ENCODE measurements at regions not wholly inside any gene's neighbourhood (a gene's known extent, or its start where the extent isn't known, plus 50 kb on each side); places are given as distances from the start of the nearest gene placed in this dataset.

DNA sequence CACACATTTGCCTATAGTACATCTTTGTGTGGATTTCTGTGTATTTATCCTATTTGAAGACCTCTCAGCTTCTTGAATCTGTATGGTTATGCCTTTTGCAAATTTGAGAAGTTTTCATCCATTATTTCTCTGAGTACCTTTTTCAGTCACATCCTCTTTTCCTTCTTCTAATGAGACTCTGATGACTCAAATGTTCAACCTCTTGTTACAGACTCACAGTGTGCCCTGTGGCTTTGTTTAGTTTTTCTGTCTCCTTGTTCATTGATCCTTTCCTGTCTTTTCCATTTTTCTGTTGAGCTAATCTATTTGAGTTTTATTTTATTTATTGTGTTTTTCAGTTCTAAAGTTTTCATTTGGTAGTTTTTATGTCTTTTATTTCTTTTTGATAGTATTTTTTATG is 87.0 kb upstream of the LRP1B start (continued):
- TF ChIP-seq, protein P1, sequence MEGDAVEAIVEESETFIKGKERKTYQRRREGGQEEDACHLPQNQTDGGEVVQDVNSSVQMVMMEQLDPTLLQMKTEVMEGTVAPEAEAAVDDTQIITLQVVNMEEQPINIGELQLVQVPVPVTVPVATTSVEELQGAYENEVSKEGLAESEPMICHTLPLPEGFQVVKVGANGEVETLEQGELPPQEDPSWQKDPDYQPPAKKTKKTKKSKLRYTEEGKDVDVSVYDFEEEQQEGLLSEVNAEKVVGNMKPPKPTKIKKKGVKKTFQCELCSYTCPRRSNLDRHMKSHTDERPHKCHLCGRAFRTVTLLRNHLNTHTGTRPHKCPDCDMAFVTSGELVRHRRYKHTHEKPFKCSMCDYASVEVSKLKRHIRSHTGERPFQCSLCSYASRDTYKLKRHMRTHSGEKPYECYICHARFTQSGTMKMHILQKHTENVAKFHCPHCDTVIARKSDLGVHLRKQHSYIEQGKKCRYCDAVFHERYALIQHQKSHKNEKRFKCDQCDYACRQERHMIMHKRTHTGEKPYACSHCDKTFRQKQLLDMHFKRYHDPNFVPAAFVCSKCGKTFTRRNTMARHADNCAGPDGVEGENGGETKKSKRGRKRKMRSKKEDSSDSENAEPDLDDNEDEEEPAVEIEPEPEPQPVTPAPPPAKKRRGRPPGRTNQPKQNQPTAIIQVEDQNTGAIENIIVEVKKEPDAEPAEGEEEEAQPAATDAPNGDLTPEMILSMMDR (IDR thresholded peaks at IDR 0.05) = no peak
- TF ChIP-seq SIN3A (IDR thresholded peaks at IDR 0.05; ENCODE audit: borderline replicate concordance, low read depth, low read length) (no peak), USF2 (IDR thresholded peaks at IDR 0.05; ENCODE audit: borderline replicate concordance, low read depth, low read length) (no peak), ZBTB33 (IDR thresholded peaks at IDR 0.05; ENCODE audit: borderline replicate concordance, low read depth) (no peak), MXI1 (IDR thresholded peaks at IDR 0.05; ENCODE audit: low read depth, low read length) (no peak), JUND (IDR thresholded peaks at IDR 0.05) (no peak)
- TF ChIP-seq, protein P2, sequence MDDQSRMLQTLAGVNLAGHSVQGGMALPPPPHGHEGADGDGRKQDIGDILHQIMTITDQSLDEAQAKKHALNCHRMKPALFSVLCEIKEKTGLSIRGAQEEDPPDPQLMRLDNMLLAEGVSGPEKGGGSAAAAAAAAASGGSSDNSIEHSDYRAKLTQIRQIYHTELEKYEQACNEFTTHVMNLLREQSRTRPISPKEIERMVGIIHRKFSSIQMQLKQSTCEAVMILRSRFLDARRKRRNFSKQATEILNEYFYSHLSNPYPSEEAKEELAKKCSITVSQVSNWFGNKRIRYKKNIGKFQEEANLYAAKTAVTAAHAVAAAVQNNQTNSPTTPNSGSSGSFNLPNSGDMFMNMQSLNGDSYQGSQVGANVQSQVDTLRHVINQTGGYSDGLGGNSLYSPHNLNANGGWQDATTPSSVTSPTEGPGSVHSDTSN (IDR thresholded peaks at IDR 0.05) = no peak

- WGBS (ENCODE audit: low lambda C conversion rate) = 29% methylated on average over 1 of the region's 1 CpG
- H3K4me3 ChIP-seq (ENCODE audit: low read depth in 2 of 2, low read length in 1 of 2) = no peak overlapping the region
- ChIA-PET CTCF (no interaction called here), POLR2A (no interaction called here)
- H3K9ac ChIP-seq = no peak overlapping the region
- no peaks in the 10 kb centered on the region for H3K79me2 ChIP-seq (ENCODE audit: insufficient read depth)
- H3K4me1 ChIP-seq (ENCODE audit: control insufficient read depth in 1 of 2, insufficient read depth in 2 of 2, low read depth in 1 of 2, low read length in 1 of 2) = no peaks in the 10 kb centered on the region
- no peak overlapping the region for H2AFZ ChIP-seq (ENCODE audit: low read depth)
- no peaks in the 10 kb centered on the region for H3K36me3 ChIP-seq (replicated peaks in 1 of 2; ENCODE audit: control insufficient read depth in 1 of 2, insufficient read depth in 2 of 2, low read length in 1 of 2)
- no peaks in the 10 kb centered on the region for H3F3A ChIP-seq (replicated peaks; ENCODE audit: insufficient read depth)
- no peaks in the 10 kb centered on the region for H3K9me2 ChIP-seq
- no peak overlapping the region for H3K27ac ChIP-seq (ENCODE audit: low read depth in 2 of 2, low read length in 1 of 2)
- no peaks in the 10 kb centered on the region for H3K9me3 ChIP-seq
- no peaks in the 10 kb centered on the region for H4K20me1 ChIP-seq (ENCODE audit: insufficient read depth)
- H3K4me2 ChIP-seq = no peak overlapping the region
- H3K27me3 ChIP-seq (ENCODE audit: insufficient read depth) = no peaks in the 10 kb centered on the region
- no peak for TF ChIP-seq SMC3 (IDR thresholded peaks at IDR 0.05; ENCODE audit: low read depth, low read length)
- no peak for DNase-seq
These were observed 69.2 kb upstream of the LRP1B start for GRCh38 chr2:142200062-142200461.

DNA sequence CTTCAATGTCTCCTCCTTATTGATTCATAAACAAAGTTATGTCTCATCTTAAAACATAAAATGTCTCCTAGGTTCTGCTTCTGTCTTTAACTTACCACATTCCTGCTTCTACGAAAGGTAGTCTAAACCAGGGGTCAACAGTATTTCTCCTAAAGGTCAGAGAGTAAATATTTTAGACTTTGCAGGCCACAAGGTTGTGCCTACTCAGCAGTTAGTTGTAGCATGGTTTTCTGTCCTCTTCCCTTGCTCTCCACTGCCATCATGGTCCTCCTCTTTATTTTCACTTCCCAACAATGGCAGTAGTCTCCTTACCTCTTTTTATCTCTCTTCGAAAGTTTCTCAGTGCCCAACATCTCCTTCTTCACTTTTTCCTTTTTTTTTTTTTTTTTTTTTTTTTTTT is 68.3 kb upstream of the LRP1B start:
- H3K36me3 ChIP-seq (replicated peaks in 1 of 2; ENCODE audit: control insufficient read depth in 1 of 2, insufficient read depth in 2 of 2, low read length in 1 of 2) = no peaks in the 10 kb centered on the region
- H3K4me3 ChIP-seq (ENCODE audit: low read depth in 2 of 2, low read length in 1 of 2) = no peak overlapping the region
- H3K9me2 ChIP-seq = no peaks in the 10 kb centered on the region
- H3K79me2 ChIP-seq (ENCODE audit: insufficient read depth) = no peaks in the 10 kb centered on the region
- no peak overlapping the region for H3K4me2 ChIP-seq
- H3K27me3 ChIP-seq (ENCODE audit: insufficient read depth) = no peaks in the 10 kb centered on the region
- no peaks in the 10 kb centered on the region for H3K9me3 ChIP-seq
- CTCF ChIA-PET = no interaction called here
- TF ChIP-seq REST (IDR thresholded peaks at IDR 0.05; ENCODE audit: low read depth, low read length) (no peak), EZH2phosphoT487 (IDR thresholded peaks at IDR 0.05; ENCODE audit: borderline replicate concordance, low read depth) (no peak)
- H3K4me1 ChIP-seq (ENCODE audit: control insufficient read depth in 1 of 2, insufficient read depth in 2 of 2, low read depth in 1 of 2, low read length in 1 of 2) = no peaks in the 10 kb centered on the region
- no peaks in the 10 kb centered on the region for H4K20me1 ChIP-seq (ENCODE audit: insufficient read depth)
- H3K9ac ChIP-seq = no peak overlapping the region
- POLR2A ChIA-PET = no interaction called here
- H2AFZ ChIP-seq (ENCODE audit: low read depth) = no peak overlapping the region
- H3K27ac ChIP-seq (ENCODE audit: low read depth in 2 of 2, low read length in 1 of 2) = no peak overlapping the region
- WGBS (ENCODE audit: low lambda C conversion rate) = 57% methylated on average over 2 of the region's 2 CpGs
- no peaks in the 10 kb centered on the region for H3F3A ChIP-seq (replicated peaks; ENCODE audit: insufficient read depth)
- DNase-seq = no peak
